OCI-LY7 (cell line): ENCODE measurements at regions not wholly inside any gene's neighbourhood (a gene's known extent, or its start where the extent isn't known, plus 50 kb on each side); places are given as distances from the start of the nearest gene placed in this dataset.

Experiments
- BruUV-seq: library from RNA; stranded (reverse); fragments of 400-500 nt; replicated peaks from 2 replicates; lab custom pipeline; 2021; lab: Mats Ljungman, UMichigan
- CTCF ChIA-PET: fragments of 300-600 bp; sonication (Branson Sonifier 250); formaldehyde crosslinking; loops from one replicate; lab custom pipeline; 2022; ENCODE audit warnings: antibody characterized with exemption; ENCODE audit not compliant: unreplicated experiment; lab: Charles Lee
- POLR2A ChIA-PET: fragments of 300-600 bp; sonication (Branson Sonifier 250); formaldehyde crosslinking; loops from one replicate; lab custom pipeline; 2022; ENCODE audit warnings: antibody characterized with exemption; lab: Charles Lee
- DNase-seq: peaks from one replicate; pipeline ENCODE4 v3.0.0-alpha.2; 2015; ENCODE audit warnings: low spot score
- H2AFZ ChIP-seq: fragments of 200-600 bp; sonication (generic), shearing (Covaris generic); 2 replicates; pipeline ENCODE4 v1.6.1; 2014; ENCODE audit warnings: mild to moderate bottlenecking, antibody characterized with exemption, low read length, moderate library complexity
- H3K27ac ChIP-seq: fragments of 200-600 bp; sonication (generic); 2 replicates; pipeline ENCODE4 v1.5.1; 2014; ENCODE audit warnings: mixed run types, low read depth, mild to moderate bottlenecking, moderate library complexity, low read length, inconsistent platforms; ENCODE audit not compliant: poor library complexity, severe bottlenecking
- H3K36me3 ChIP-seq: fragments of 200-600 bp; sonication (generic); 2 replicates; pipeline ENCODE4 v1.6.1; 2014; ENCODE audit warnings: mild to moderate bottlenecking, antibody characterized with exemption, low read length, moderate library complexity, mixed read lengths; ENCODE audit not compliant: insufficient read depth
- H3K4me1 ChIP-seq: fragments of 200-600 bp; sonication (generic); 2 replicates; pipeline ENCODE4 v1.5.1; 2014; ENCODE audit warnings: mild to moderate bottlenecking, low read length; ENCODE audit not compliant: insufficient read depth, poor library complexity, severe bottlenecking
- H3K4me2 ChIP-seq: fragments of 200-600 bp; sonication (generic); 2 replicates; pipeline ENCODE4 v1.6.1; 2014; ENCODE audit warnings: mild to moderate bottlenecking, low read length
- H3K4me3 ChIP-seq: fragments of 200-600 bp; sonication (generic); 2 replicates; pipeline ENCODE4 v1.5.1; 2014; ENCODE audit warnings: mild to moderate bottlenecking, low read depth, low read length; ENCODE audit not compliant: poor library complexity, severe bottlenecking
- H3K79me2 ChIP-seq: fragments of 200-600 bp; sonication (generic); 2 replicates; pipeline ENCODE4 v1.6.1; 2016; ENCODE audit warnings: low read depth, mild to moderate bottlenecking, low read length, moderate library complexity, mixed read lengths; ENCODE audit not compliant: insufficient read depth
- H3K9me2 ChIP-seq: fragments of 200-600 bp; sonication (generic); 2 replicates; pipeline ENCODE4 v1.6.1; 2016; ENCODE audit warnings: mild to moderate bottlenecking, low read length, mixed read lengths; ENCODE audit not compliant: insufficient read depth
- H3K9me3 ChIP-seq: fragments of 200-600 bp; sonication (generic); 2 replicates; pipeline ENCODE4 v1.6.1; 2014; ENCODE audit warnings: mild to moderate bottlenecking, mixed run types, low read length, mixed read lengths
- H4K20me1 ChIP-seq: fragments of 200-600 bp; sonication (generic); 2 replicates; pipeline ENCODE4 v1.6.1; 2014; ENCODE audit warnings: mild to moderate bottlenecking, antibody characterized with exemption, low read length, moderate library complexity, mixed read lengths; ENCODE audit not compliant: insufficient read depth
- EZH2phosphoT487 ChIP-seq: fragments of 200-600 bp; sonication (generic); IDR thresholded peaks from 2 replicates; pipeline ENCODE4 v1.6.1; 2018; ENCODE audit warnings: low read depth, borderline replicate concordance, mild to moderate bottlenecking, mixed run types, antibody characterized with exemption, low read length, moderate library complexity, mixed read lengths
- intact Hi-C: fragments of 100-400 bp; cut with micrococcal nuclease; formaldehyde crosslinking; loops from one replicate; pipeline ENCODE4 v1.10.0; 2022; ENCODE audit not compliant: unreplicated experiment
- TF ChIP-seq, protein P1 (sequence below): fragments of 200-600 bp; sonication (generic); conservative IDR thresholded peaks from 2 replicates; pipeline ENCODE4 v1.5.1; 2014; ENCODE audit warnings: mild to moderate bottlenecking, antibody characterized with exemption, low read length, moderate library complexity, mixed read lengths

DNA sequence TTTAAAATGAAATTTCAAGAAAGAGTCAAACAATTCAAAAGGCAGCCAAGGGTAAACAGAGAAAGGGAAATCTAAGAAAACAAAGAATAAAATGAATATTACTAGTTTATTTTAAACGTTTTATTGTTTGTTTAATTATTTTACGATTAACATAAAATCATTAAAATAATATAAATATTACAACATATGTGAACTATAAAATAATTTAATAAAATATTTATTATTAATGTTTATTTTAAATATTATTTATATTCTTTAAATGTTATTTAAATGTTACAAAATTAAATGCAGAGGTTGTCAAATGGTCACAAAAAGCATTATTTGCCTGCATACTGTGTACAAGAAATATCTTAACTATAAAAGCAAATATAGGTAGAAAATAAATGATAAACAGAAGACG, 786.7 kb upstream of the GHITM start:
- Histone ChIP-seq H3K36me3 (no peaks in the 10 kb centered on the region), H3K79me2 (no peaks in the 10 kb centered on the region), H2AFZ (no peak overlapping the region), H3K4me2 (no peak overlapping the region), H3K4me1 (no peaks in the 10 kb centered on the region), H3K9me2 (no peaks in the 10 kb centered on the region), H3K4me3 (no peak overlapping the region), H3K27ac (no peak overlapping the region), H4K20me1 (no peaks in the 10 kb centered on the region), H3K9me3 (no peaks in the 10 kb centered on the region)
- POLR2A ChIA-PET = no interaction called here
- BruUV-seq = no TSS peak
- TF ChIP-seq, protein P1, sequence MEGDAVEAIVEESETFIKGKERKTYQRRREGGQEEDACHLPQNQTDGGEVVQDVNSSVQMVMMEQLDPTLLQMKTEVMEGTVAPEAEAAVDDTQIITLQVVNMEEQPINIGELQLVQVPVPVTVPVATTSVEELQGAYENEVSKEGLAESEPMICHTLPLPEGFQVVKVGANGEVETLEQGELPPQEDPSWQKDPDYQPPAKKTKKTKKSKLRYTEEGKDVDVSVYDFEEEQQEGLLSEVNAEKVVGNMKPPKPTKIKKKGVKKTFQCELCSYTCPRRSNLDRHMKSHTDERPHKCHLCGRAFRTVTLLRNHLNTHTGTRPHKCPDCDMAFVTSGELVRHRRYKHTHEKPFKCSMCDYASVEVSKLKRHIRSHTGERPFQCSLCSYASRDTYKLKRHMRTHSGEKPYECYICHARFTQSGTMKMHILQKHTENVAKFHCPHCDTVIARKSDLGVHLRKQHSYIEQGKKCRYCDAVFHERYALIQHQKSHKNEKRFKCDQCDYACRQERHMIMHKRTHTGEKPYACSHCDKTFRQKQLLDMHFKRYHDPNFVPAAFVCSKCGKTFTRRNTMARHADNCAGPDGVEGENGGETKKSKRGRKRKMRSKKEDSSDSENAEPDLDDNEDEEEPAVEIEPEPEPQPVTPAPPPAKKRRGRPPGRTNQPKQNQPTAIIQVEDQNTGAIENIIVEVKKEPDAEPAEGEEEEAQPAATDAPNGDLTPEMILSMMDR = no peak
- TF ChIP-seq EZH2phosphoT487 = no peak
- intact Hi-C loops = no loop called here
- CTCF ChIA-PET = no interaction called here
- no peak for DNase-seq

DNA sequence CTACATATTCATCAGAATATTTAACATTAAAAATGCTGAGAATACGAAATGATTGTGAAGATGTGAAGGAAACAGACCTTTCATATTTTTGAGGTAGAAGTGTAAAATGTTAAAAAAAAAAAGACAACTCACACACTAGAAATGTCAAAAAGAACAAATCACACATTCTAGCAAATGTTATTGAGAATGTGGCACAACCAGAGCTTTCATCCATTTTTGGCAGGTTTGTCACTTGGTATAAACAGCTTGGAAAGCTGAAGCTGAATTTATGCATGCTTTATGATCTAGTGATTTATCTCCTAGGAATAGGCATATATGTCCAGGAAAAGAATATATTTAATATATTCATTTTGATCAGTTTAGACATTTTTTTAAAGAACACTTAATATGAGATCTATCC, 784.9 kb upstream of the GHITM start:
- CTCF ChIA-PET = no interaction called here
- POLR2A ChIA-PET = no interaction called here

DNA sequence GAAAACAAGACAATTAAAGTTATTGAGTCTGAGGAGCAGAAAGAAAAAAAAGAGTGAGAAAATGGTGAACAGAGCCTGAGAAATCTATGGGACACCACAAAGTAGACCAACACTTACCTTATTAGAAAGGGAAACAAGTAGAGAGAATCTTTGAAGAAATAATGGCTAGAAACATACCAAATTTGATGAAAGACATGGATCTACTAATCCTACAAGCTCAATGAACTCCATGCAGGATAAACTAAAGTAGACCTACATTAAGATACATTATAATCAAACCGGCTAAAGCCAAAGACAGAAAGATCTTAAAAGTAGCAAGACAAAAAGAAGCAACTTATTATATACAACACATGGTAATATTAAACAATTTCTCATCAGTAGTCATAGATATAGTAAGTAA, 782.3 kb upstream of the GHITM start:
- ChIA-PET POLR2A (interaction anchor here (1.3 kb wide), 1 partner anchor 11 kb away, joined by 6 read pairs; no protein-coding TSS in a partner anchor), CTCF (no interaction called here)
- intact Hi-C loops = no loop called here
- no peak for DNase-seq
- Histone ChIP-seq H3K9me3 (no peaks in the 10 kb centered on the region), H3K79me2 (no peaks in the 10 kb centered on the region), H3K27ac (no peak overlapping the region), H3K4me3 (no peak overlapping the region), H3K4me2 (no peak overlapping the region), H3K36me3 (no peaks in the 10 kb centered on the region), H3K4me1 (no peaks in the 10 kb centered on the region), H2AFZ (no peak overlapping the region), H4K20me1 (no peaks in the 10 kb centered on the region), H3K9me2 (no peaks in the 10 kb centered on the region)
- no TSS peak for BruUV-seq
- TF ChIP-seq, protein P1 = no peak
- TF ChIP-seq EZH2phosphoT487 = no peak

More for the DNA sequence above, 784.9 kb upstream of the GHITM start:
- Histone ChIP-seq H3K9me2 (no peaks in the 10 kb centered on the region), H3K27ac (no peak overlapping the region), H3K79me2 (no peaks in the 10 kb centered on the region), H3K4me3 (no peak overlapping the region), H3K9me3 (no peaks in the 10 kb centered on the region), H4K20me1 (no peaks in the 10 kb centered on the region), H2AFZ (no peak overlapping the region), H3K36me3 (no peaks in the 10 kb centered on the region), H3K4me1 (no peaks in the 10 kb centered on the region), H3K4me2 (no peak overlapping the region)
- intact Hi-C loops = no loop called here
- DNase-seq = no peak
- no TSS peak for BruUV-seq
- TF ChIP-seq, protein P1 = no peak
- TF ChIP-seq EZH2phosphoT487 = no peak
